MM.1S (cell line): ENCODE measurements at regions not wholly inside any gene's neighbourhood (a gene's known extent, or its start where the extent isn't known, plus 50 kb on each side); places are given as distances from the start of the nearest gene placed in this dataset.

Source experiments
- DNase-seq: peaks from one replicate; pipeline ENCODE4 v3.0.0-alpha.2; 2015
- H2AFZ ChIP-seq: fragments of 300-600 bp; sonication (generic); 2 replicates; pipeline ENCODE4 v1.6.0; 2016; ENCODE audit warnings: antibody characterized with exemption, low read length
- H3F3A ChIP-seq: fragments of 300-600 bp; sonication (generic); 2 replicates; pipeline ENCODE4 v1.6.1; 2016; ENCODE audit warnings: mild to moderate bottlenecking, antibody characterized with exemption, low read length, moderate library complexity, mixed read lengths; ENCODE audit not compliant: insufficient read depth
- H3K27ac ChIP-seq: fragments of 300-600 bp; sonication (generic); 2 replicates; pipeline ENCODE4 v1.5.1; 2016; ENCODE audit warnings: mild to moderate bottlenecking, low read length
- H3K27me3 ChIP-seq: fragments of 300-600 bp; sonication (generic); replicated peaks from 2 replicates; pipeline ENCODE4 v1.6.0; 2016; ENCODE audit warnings: low read length; ENCODE audit not compliant: insufficient read depth
- H3K36me3 ChIP-seq: fragments of 300-600 bp; sonication (generic); replicated peaks from 2 replicates; pipeline ENCODE4 v1.6.1; 2016; ENCODE audit warnings: mild to moderate bottlenecking, low read length, mixed read lengths; ENCODE audit not compliant: insufficient read depth
- H3K4me1 ChIP-seq: fragments of 300-600 bp; sonication (generic); 2 replicates; pipeline ENCODE4 v1.6.1; 2016; ENCODE audit warnings: low read length, mixed read lengths
- H3K4me2 ChIP-seq: fragments of 300-600 bp; sonication (generic); 2 replicates; pipeline ENCODE4 v1.6.0; 2016; ENCODE audit warnings: low read depth, low read length
- H3K4me3 ChIP-seq: fragments of 300-600 bp; sonication (generic); 2 replicates; pipeline ENCODE4 v1.5.1; 2016; ENCODE audit warnings: low read length, mixed read lengths
- H3K79me2 ChIP-seq: fragments of 300-600 bp; sonication (generic); 2 replicates; pipeline ENCODE4 v1.6.1; 2016; ENCODE audit warnings: mixed run types, low read length, mixed read lengths
- H3K9ac ChIP-seq: fragments of 300-600 bp; sonication (generic); 2 replicates; pipeline ENCODE4 v1.6.1; 2016; ENCODE audit warnings: low read length, mixed read lengths
- H3K9me2 ChIP-seq: fragments of 300-600 bp; sonication (generic); replicated peaks from 2 replicates; pipeline ENCODE4 v1.6.1; 2016; ENCODE audit warnings: mild to moderate bottlenecking, low read length, mixed read lengths; ENCODE audit not compliant: insufficient read depth
- H3K9me3 ChIP-seq: fragments of 300-600 bp; sonication (generic); replicated peaks from 2 replicates; pipeline ENCODE4 v1.6.1; 2016; ENCODE audit warnings: mild to moderate bottlenecking, low read length, mixed read lengths; ENCODE audit not compliant: insufficient read depth
- H4K20me1 ChIP-seq: fragments of 300-600 bp; sonication (generic); 2 replicates; pipeline ENCODE4 v1.6.1; 2016; ENCODE audit warnings: mild to moderate bottlenecking, low read length, moderate library complexity, mixed read lengths; ENCODE audit not compliant: insufficient read depth
- CTCF ChIP-seq: fragments of 300-600 bp; sonication (generic); IDR thresholded peaks from 2 replicates; pipeline ENCODE4 v1.5.1; 2016; ENCODE audit warnings: antibody characterized with exemption, low read length, mixed read lengths
- EZH2 ChIP-seq: fragments of 300-600 bp; sonication (generic); optimal IDR thresholded peaks from 2 replicates; pipeline ENCODE3; 2017; ENCODE audit warnings: low read depth, mild to moderate bottlenecking, antibody characterized with exemption, low read length, mixed read lengths
- EZH2phosphoT487 ChIP-seq: fragments of 300-600 bp; sonication (generic); IDR thresholded peaks from 2 replicates; pipeline ENCODE4 v1.6.1; 2018; ENCODE audit warnings: antibody characterized with exemption, low read length

GRCh38 chr12:83613586-83614110 is 926.9 kb downstream of the TMTC2 start:
- H3K27ac ChIP-seq: no peak overlapping the region
- DNase-seq: no peak
- H3K27me3 ChIP-seq: no peaks in the 10 kb centered on the region
- no peaks in the 10 kb centered on the region for H3K9me3 ChIP-seq
- H3K9me2 ChIP-seq: no peaks in the 10 kb centered on the region
- no peak overlapping the region for H3K4me3 ChIP-seq
- no peaks in the 10 kb centered on the region for H3K36me3 ChIP-seq
- H3K9ac ChIP-seq: no peak overlapping the region
- no peaks in the 10 kb centered on the region for H3F3A ChIP-seq
- no peaks in the 10 kb centered on the region for H3K4me1 ChIP-seq
- TF ChIP-seq EZH2phosphoT487 (no peak), EZH2 (no peak), CTCF (no peak)
- no peak overlapping the region for H2AFZ ChIP-seq
- no peaks in the 10 kb centered on the region for H3K79me2 ChIP-seq
- H4K20me1 ChIP-seq: no peaks in the 10 kb centered on the region
- H3K4me2 ChIP-seq: no peak overlapping the region

- no peak for DNase-seq
- no peak overlapping the region for H3K27ac ChIP-seq
- H2AFZ ChIP-seq: no peak overlapping the region
- no peaks in the 10 kb centered on the region for H4K20me1 ChIP-seq
- no peak for TF ChIP-seq CTCF
- TF ChIP-seq EZH2: no peak
- TF ChIP-seq EZH2phosphoT487: no peak
- no peak overlapping the region for H3K4me3 ChIP-seq
- no peaks in the 10 kb centered on the region for H3K79me2 ChIP-seq
- no peak overlapping the region for H3K4me2 ChIP-seq
- no peaks in the 10 kb centered on the region for H3K9me3 ChIP-seq
- H3K9ac ChIP-seq: no peak overlapping the region
- no peaks in the 10 kb centered on the region for H3K4me1 ChIP-seq
- no peaks in the 10 kb centered on the region for H3F3A ChIP-seq
- no peaks in the 10 kb centered on the region for H3K36me3 ChIP-seq
- H3K27me3 ChIP-seq: no peaks in the 10 kb centered on the region
- H3K9me2 ChIP-seq: no peaks in the 10 kb centered on the region
Measured at GRCh38 chr12:83603106-83603505, 916.4 kb downstream of the TMTC2 start.

GRCh38 chr12:83575326-83575725 is 888.6 kb downstream of the TMTC2 start:
- no peaks in the 10 kb centered on the region for H3K79me2 ChIP-seq
- no peak overlapping the region for H3K4me3 ChIP-seq
- H3K9me2 ChIP-seq: no peaks in the 10 kb centered on the region
- H3K9me3 ChIP-seq: no peaks in the 10 kb centered on the region
- H3K9ac ChIP-seq: no peak overlapping the region
- no peak for DNase-seq
- H3K27me3 ChIP-seq: no peaks in the 10 kb centered on the region
- no peaks in the 10 kb centered on the region for H3F3A ChIP-seq
- no peaks in the 10 kb centered on the region for H3K36me3 ChIP-seq
- no peak overlapping the region for H3K27ac ChIP-seq
- H2AFZ ChIP-seq: no peak overlapping the region
- no peaks in the 10 kb centered on the region for H3K4me1 ChIP-seq
- H3K4me2 ChIP-seq: no peak overlapping the region
- TF ChIP-seq EZH2phosphoT487 (no peak), CTCF (no peak), EZH2 (no peak)
- H4K20me1 ChIP-seq: no peaks in the 10 kb centered on the region

GRCh38 chr12:83574142-83574541 is 887.4 kb downstream of the TMTC2 start:
- Histone ChIP-seq H4K20me1 (no peaks in the 10 kb centered on the region), H2AFZ (no peak overlapping the region), H3K27me3 (no peaks in the 10 kb centered on the region), H3K27ac (no peak overlapping the region), H3F3A (no peaks in the 10 kb centered on the region), H3K9ac (no peak overlapping the region), H3K79me2 (no peaks in the 10 kb centered on the region), H3K4me2 (no peak overlapping the region), H3K9me2 (no peaks in the 10 kb centered on the region), H3K4me3 (no peak overlapping the region), H3K4me1 (no peaks in the 10 kb centered on the region), H3K36me3 (no peaks in the 10 kb centered on the region), H3K9me3 (no peaks in the 10 kb centered on the region)
- no peak for DNase-seq
- no peak for TF ChIP-seq CTCF
- no peak for TF ChIP-seq EZH2
- TF ChIP-seq EZH2phosphoT487: no peak
